ENCODE measurements at regions not wholly inside any gene's neighbourhood (a gene's known extent, or its start where the extent isn't known, plus 50 kb on each side); places are given as distances from the start of the nearest gene placed in this dataset.

DNA sequence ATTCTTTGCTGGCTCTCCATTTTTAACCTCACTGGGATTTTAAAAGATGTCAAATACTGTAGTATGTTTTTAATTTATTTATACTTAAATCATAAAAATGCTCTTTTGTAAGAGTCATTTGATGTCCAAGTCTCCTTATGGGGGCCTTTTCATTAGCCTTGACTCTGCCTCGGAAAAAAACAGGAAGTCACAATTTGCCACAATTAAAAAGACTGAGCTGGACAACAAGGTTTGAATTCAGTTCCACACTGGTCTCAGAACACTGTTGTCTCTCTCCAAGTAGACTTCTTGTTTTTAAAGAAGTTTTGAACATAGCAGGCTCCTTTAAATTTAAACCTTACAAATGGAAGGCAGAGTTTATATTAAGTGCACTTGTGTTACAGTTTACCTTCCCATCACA is 444.2 kb downstream of the ACTL7B start:
- TF ChIP-seq EP300 (IDR thresholded peaks at IDR 0.05) (no peak), POLR2A (IDR thresholded peaks at IDR 0.05) (no peak), POLR2AphosphoS5 (IDR thresholded peaks at IDR 0.05) (no peak)
- TF ChIP-seq, protein P1, sequence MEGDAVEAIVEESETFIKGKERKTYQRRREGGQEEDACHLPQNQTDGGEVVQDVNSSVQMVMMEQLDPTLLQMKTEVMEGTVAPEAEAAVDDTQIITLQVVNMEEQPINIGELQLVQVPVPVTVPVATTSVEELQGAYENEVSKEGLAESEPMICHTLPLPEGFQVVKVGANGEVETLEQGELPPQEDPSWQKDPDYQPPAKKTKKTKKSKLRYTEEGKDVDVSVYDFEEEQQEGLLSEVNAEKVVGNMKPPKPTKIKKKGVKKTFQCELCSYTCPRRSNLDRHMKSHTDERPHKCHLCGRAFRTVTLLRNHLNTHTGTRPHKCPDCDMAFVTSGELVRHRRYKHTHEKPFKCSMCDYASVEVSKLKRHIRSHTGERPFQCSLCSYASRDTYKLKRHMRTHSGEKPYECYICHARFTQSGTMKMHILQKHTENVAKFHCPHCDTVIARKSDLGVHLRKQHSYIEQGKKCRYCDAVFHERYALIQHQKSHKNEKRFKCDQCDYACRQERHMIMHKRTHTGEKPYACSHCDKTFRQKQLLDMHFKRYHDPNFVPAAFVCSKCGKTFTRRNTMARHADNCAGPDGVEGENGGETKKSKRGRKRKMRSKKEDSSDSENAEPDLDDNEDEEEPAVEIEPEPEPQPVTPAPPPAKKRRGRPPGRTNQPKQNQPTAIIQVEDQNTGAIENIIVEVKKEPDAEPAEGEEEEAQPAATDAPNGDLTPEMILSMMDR (IDR thresholded peaks at IDR 0.05): no peak
